Keratinocyte (primary cell): ENCODE measurements at regions not wholly inside any gene's neighbourhood (a gene's known extent, or its start where the extent isn't known, plus 50 kb on each side); places are given as distances from the start of the nearest gene placed in this dataset.

Experiments
- DNase-seq: peaks from one replicate; pipeline ENCODE4 v3.0.0-alpha.2; 2011; ENCODE audit warnings: low read depth, missing footprints, low spot score
- FAIRE-seq: peaks from 2 replicates; lab custom pipeline; 2011; peaks lifted over from hg19 to GRCh38; lab: Jason Lieb, UNC
- H2AFZ ChIP-seq: 2 replicates; pipeline ENCODE4 v1.6.0; 2012; ENCODE audit warnings: low read length, control low read depth, inconsistent platforms; ENCODE audit not compliant: control insufficient read depth
- H3K27ac ChIP-seq: 2 replicates; pipeline ENCODE4 v1.5.1; 2011; ENCODE audit warnings: low read length; ENCODE audit not compliant: control insufficient read depth, insufficient read depth
- H3K27me3 ChIP-seq: 3 replicates; pipeline ENCODE4 v1.6.0; 2011; ENCODE audit warnings: low read length; ENCODE audit not compliant: control insufficient read depth, insufficient read depth; ENCODE audit errors: extremely low read depth
- H3K36me3 ChIP-seq, 2 experiments: 2 replicates in 1 of 2; 3 replicates in 1 of 2; pipeline ENCODE4 v1.5.1; 2011; ENCODE audit warnings: low read length in 2 of 2, mild to moderate bottlenecking in 1 of 2; ENCODE audit not compliant: control insufficient read depth in 2 of 2, insufficient read depth in 2 of 2; ENCODE audit errors: extremely low read depth in 1 of 2
- H3K4me1 ChIP-seq: 3 replicates; pipeline ENCODE4 v1.5.1; 2011; ENCODE audit warnings: low read length; ENCODE audit not compliant: control insufficient read depth, insufficient read depth; ENCODE audit errors: extremely low read depth
- H3K4me2 ChIP-seq: 3 replicates; pipeline ENCODE4 v1.6.0; 2011; ENCODE audit warnings: low read depth, low read length; ENCODE audit not compliant: control insufficient read depth, insufficient read depth; ENCODE audit errors: extremely low read depth
- H3K4me3 ChIP-seq, 3 experiments: fragments of 200-600 bp in 1 of 3; sonication (generic) in 1 of 3; 2 replicates in 2 of 3; 3 replicates in 1 of 3; pipeline ENCODE4 v1.5.1; 2011 to 2016; ENCODE audit warnings: low read length in 3 of 3, mild to moderate bottlenecking in 3 of 3, control low read depth in 2 of 3, inconsistent platforms in 1 of 3, low read depth in 1 of 3, mixed read lengths in 1 of 3, mixed run types in 1 of 3, moderate library complexity in 1 of 3; ENCODE audit not compliant: control insufficient read depth in 2 of 3, insufficient read depth in 2 of 3; ENCODE audit errors: extremely low read depth in 1 of 3
- H3K79me2 ChIP-seq: 2 replicates; pipeline ENCODE4 v1.6.0; 2012; ENCODE audit warnings: low read length; ENCODE audit not compliant: control insufficient read depth, insufficient read depth
- H3K9ac ChIP-seq: 3 replicates; pipeline ENCODE4 v1.6.0; 2011; ENCODE audit warnings: low read length; ENCODE audit not compliant: control insufficient read depth, insufficient read depth; ENCODE audit errors: extremely low read depth
- H3K9me1 ChIP-seq: 3 replicates; pipeline ENCODE4 v1.6.0; 2011; ENCODE audit warnings: low read length; ENCODE audit not compliant: control insufficient read depth, insufficient read depth; ENCODE audit errors: extremely low read depth
- H3K9me3 ChIP-seq: 2 replicates; pipeline ENCODE4 v1.5.1; 2012; ENCODE audit warnings: low read depth, low read length; ENCODE audit not compliant: control insufficient read depth
- H4K20me1 ChIP-seq: 3 replicates; pipeline ENCODE4 v1.6.0; 2011; ENCODE audit warnings: low read length; ENCODE audit not compliant: control insufficient read depth, insufficient read depth; ENCODE audit errors: extremely low read depth
- CTCF ChIP-seq, 3 experiments: IDR thresholded peaks in 1 of 3; conservative IDR thresholded peaks in 1 of 3; optimal IDR thresholded peaks in 1 of 3; 2 replicates in 2 of 3; 3 replicates in 1 of 3; pipeline versions ENCODE3 to v1.5.1; 2011; ENCODE audit warnings: low read length in 3 of 3, mild to moderate bottlenecking in 3 of 3, moderate library complexity in 2 of 3, control low read depth in 1 of 3, inconsistent platforms in 1 of 3; ENCODE audit not compliant: insufficient read depth in 2 of 3; ENCODE audit errors: extremely low read depth in 1 of 3
- EZH2 ChIP-seq: IDR thresholded peaks from one replicate; pipeline ENCODE4 v1.6.1; 2012; ENCODE audit warnings: inconsistent platforms, mild to moderate bottlenecking, low read length, moderate library complexity
- dilution Hi-C: fragments of 300-500 bp; cut with MboI; formaldehyde crosslinking; loops from one replicate; pipeline ENCODE4 v1.7.0; 2020; ENCODE audit warnings: low sequenced_read_pairs; ENCODE audit not compliant: extremely low pct_ligation_motif_present

GRCh38 chr9:95807326-95807947 lies 68.1 kb upstream of the ERCC6L2 start:
- H3K79me2 ChIP-seq = no peaks in the 10 kb centered on the region
- H3K9ac ChIP-seq = no peak overlapping the region
- H3K9me3 ChIP-seq = no peaks in the 10 kb centered on the region
- no peak overlapping the region for H3K4me3 ChIP-seq
- H3K9me1 ChIP-seq = no peaks in the 10 kb centered on the region
- TF ChIP-seq EZH2 = no peak
- no peak for TF ChIP-seq CTCF (optimal IDR thresholded peaks at IDR 0.05 in 1 of 3, IDR thresholded peaks at IDR 0.05 in 1 of 3, conservative IDR thresholded peaks at IDR 0.05 in 1 of 3; ENCODE audit: extremely low read depth in 1 of 3, insufficient read depth in 2 of 3, low read length in 3 of 3)
- H2AFZ ChIP-seq = no peak overlapping the region
- FAIRE-seq (no peak), DNase-seq (no peak)
- H3K4me2 ChIP-seq = no peak overlapping the region
- dilution Hi-C loops = no loop called here
- no peaks in the 10 kb centered on the region for H4K20me1 ChIP-seq
- H3K4me1 ChIP-seq = no peaks in the 10 kb centered on the region
- no peaks in the 10 kb centered on the region for H3K36me3 ChIP-seq
- H3K27me3 ChIP-seq = no peaks in the 10 kb centered on the region
- H3K27ac ChIP-seq = no peak overlapping the region

DNA sequence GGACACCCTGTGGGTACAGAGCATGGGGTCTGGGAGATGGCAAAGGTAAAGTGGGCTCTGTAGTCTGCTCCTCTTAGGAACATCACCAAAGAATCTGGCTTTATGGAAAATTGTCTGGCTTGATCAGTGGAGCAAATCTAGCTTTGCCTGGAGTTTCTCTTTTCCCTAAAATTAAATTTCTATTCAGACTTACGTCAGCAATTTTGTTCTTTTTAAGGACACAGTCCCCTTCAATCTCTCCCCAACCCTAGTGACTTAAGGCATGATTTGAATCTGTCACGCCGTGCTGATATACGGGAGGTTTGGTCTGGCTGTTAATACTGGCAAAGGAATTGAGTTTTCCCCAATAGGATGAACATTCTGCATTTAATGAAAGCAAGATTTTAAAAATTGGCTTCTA lies 72.3 kb upstream of the ERCC6L2 start:
- Histone ChIP-seq H3K4me2 (no peak overlapping the region), H4K20me1 (no peaks in the 10 kb centered on the region), H2AFZ (no peak overlapping the region), H3K9me1 (no peaks in the 10 kb centered on the region), H3K4me3 (no peak overlapping the region), H3K36me3 (no peaks in the 10 kb centered on the region), H3K27me3 (no peaks in the 10 kb centered on the region), H3K9ac (no peak overlapping the region), H3K79me2 (no peaks in the 10 kb centered on the region), H3K27ac (no peak overlapping the region), H3K9me3 (no peaks in the 10 kb centered on the region), H3K4me1 (no peaks in the 10 kb centered on the region)
- no peak for TF ChIP-seq CTCF (optimal IDR thresholded peaks at IDR 0.05 in 1 of 3, IDR thresholded peaks at IDR 0.05 in 1 of 3, conservative IDR thresholded peaks at IDR 0.05 in 1 of 3; ENCODE audit: extremely low read depth in 1 of 3, insufficient read depth in 2 of 3, low read length in 3 of 3)
- no peak for TF ChIP-seq EZH2
- dilution Hi-C loops = no loop called here
- DNase-seq (no peak), FAIRE-seq (no peak)
